Panc1 (cell line): ENCODE measurements at regions not wholly inside any gene's neighbourhood (a gene's known extent, or its start where the extent isn't known, plus 50 kb on each side); places are given as distances from the start of the nearest gene placed in this dataset.

Experiments
- CTCF ChIP-seq: fragments of 450-650 bp; IDR thresholded peaks from 2 replicates; pipeline ENCODE4 v1.5.1; 2017; ENCODE audit warnings: mild to moderate bottlenecking
- POLR2AphosphoS5 ChIP-seq: IDR thresholded peaks from 2 replicates; pipeline ENCODE4 v1.6.1; 2012; ENCODE audit warnings: mild to moderate bottlenecking, low read depth, low read length, moderate library complexity
- REST ChIP-seq, 2 experiments: IDR thresholded peaks; 2 replicates each; pipeline ENCODE4 v1.6.1; 2011 to 2012; ENCODE audit warnings: low read depth in 2 of 2, control low read depth in 1 of 2, low read length in 1 of 2, mild to moderate bottlenecking in 1 of 2, moderate library complexity in 1 of 2; ENCODE audit not compliant: insufficient read depth in 1 of 2

- no peak for TF ChIP-seq CTCF
- no peak for TF ChIP-seq POLR2AphosphoS5
- no peak for TF ChIP-seq REST (IDR thresholded peaks at IDR 0.05; ENCODE audit: insufficient read depth in 1 of 2, low read depth in 2 of 2, low read length in 1 of 2)
Measured at GRCh38 chr16:65342231-65342866, 220.5 kb upstream of the CDH11 start.
